MM.1S (cell line): ENCODE measurements at regions not wholly inside any gene's neighbourhood (a gene's known extent, or its start where the extent isn't known, plus 50 kb on each side); places are given as distances from the start of the nearest gene placed in this dataset.

Experiments
- DNase-seq: peaks from one replicate; pipeline ENCODE4 v3.0.0-alpha.2; 2015
- H2AFZ ChIP-seq: fragments of 300-600 bp; sonication (generic); 2 replicates; pipeline ENCODE4 v1.6.0; 2016; ENCODE audit warnings: antibody characterized with exemption, low read length
- H3F3A ChIP-seq: fragments of 300-600 bp; sonication (generic); 2 replicates; pipeline ENCODE4 v1.6.1; 2016; ENCODE audit warnings: mild to moderate bottlenecking, antibody characterized with exemption, low read length, moderate library complexity, mixed read lengths; ENCODE audit not compliant: insufficient read depth
- H3K27ac ChIP-seq: fragments of 300-600 bp; sonication (generic); 2 replicates; pipeline ENCODE4 v1.5.1; 2016; ENCODE audit warnings: mild to moderate bottlenecking, low read length
- H3K27me3 ChIP-seq: fragments of 300-600 bp; sonication (generic); replicated peaks from 2 replicates; pipeline ENCODE4 v1.6.0; 2016; ENCODE audit warnings: low read length; ENCODE audit not compliant: insufficient read depth
- H3K36me3 ChIP-seq: fragments of 300-600 bp; sonication (generic); replicated peaks from 2 replicates; pipeline ENCODE4 v1.6.1; 2016; ENCODE audit warnings: mild to moderate bottlenecking, low read length, mixed read lengths; ENCODE audit not compliant: insufficient read depth
- H3K4me1 ChIP-seq: fragments of 300-600 bp; sonication (generic); 2 replicates; pipeline ENCODE4 v1.6.1; 2016; ENCODE audit warnings: low read length, mixed read lengths
- H3K4me2 ChIP-seq: fragments of 300-600 bp; sonication (generic); 2 replicates; pipeline ENCODE4 v1.6.0; 2016; ENCODE audit warnings: low read depth, low read length
- H3K4me3 ChIP-seq: fragments of 300-600 bp; sonication (generic); 2 replicates; pipeline ENCODE4 v1.5.1; 2016; ENCODE audit warnings: low read length, mixed read lengths
- H3K79me2 ChIP-seq: fragments of 300-600 bp; sonication (generic); 2 replicates; pipeline ENCODE4 v1.6.1; 2016; ENCODE audit warnings: mixed run types, low read length, mixed read lengths
- H3K9ac ChIP-seq: fragments of 300-600 bp; sonication (generic); 2 replicates; pipeline ENCODE4 v1.6.1; 2016; ENCODE audit warnings: low read length, mixed read lengths
- H3K9me2 ChIP-seq: fragments of 300-600 bp; sonication (generic); replicated peaks from 2 replicates; pipeline ENCODE4 v1.6.1; 2016; ENCODE audit warnings: mild to moderate bottlenecking, low read length, mixed read lengths; ENCODE audit not compliant: insufficient read depth
- H3K9me3 ChIP-seq: fragments of 300-600 bp; sonication (generic); replicated peaks from 2 replicates; pipeline ENCODE4 v1.6.1; 2016; ENCODE audit warnings: mild to moderate bottlenecking, low read length, mixed read lengths; ENCODE audit not compliant: insufficient read depth
- H4K20me1 ChIP-seq: fragments of 300-600 bp; sonication (generic); 2 replicates; pipeline ENCODE4 v1.6.1; 2016; ENCODE audit warnings: mild to moderate bottlenecking, low read length, moderate library complexity, mixed read lengths; ENCODE audit not compliant: insufficient read depth
- CTCF ChIP-seq: fragments of 300-600 bp; sonication (generic); IDR thresholded peaks from 2 replicates; pipeline ENCODE4 v1.5.1; 2016; ENCODE audit warnings: antibody characterized with exemption, low read length, mixed read lengths
- EZH2 ChIP-seq: fragments of 300-600 bp; sonication (generic); optimal IDR thresholded peaks from 2 replicates; pipeline ENCODE3; 2017; ENCODE audit warnings: low read depth, mild to moderate bottlenecking, antibody characterized with exemption, low read length, mixed read lengths
- EZH2phosphoT487 ChIP-seq: fragments of 300-600 bp; sonication (generic); IDR thresholded peaks from 2 replicates; pipeline ENCODE4 v1.6.1; 2018; ENCODE audit warnings: antibody characterized with exemption, low read length

GRCh38 chr5:51082741-51083140 lies 300.5 kb upstream of the ISL1 start:
- TF ChIP-seq EZH2phosphoT487 (no peak), CTCF (no peak), EZH2 (no peak)
- no peak overlapping the region for H3K4me2 ChIP-seq

DNA sequence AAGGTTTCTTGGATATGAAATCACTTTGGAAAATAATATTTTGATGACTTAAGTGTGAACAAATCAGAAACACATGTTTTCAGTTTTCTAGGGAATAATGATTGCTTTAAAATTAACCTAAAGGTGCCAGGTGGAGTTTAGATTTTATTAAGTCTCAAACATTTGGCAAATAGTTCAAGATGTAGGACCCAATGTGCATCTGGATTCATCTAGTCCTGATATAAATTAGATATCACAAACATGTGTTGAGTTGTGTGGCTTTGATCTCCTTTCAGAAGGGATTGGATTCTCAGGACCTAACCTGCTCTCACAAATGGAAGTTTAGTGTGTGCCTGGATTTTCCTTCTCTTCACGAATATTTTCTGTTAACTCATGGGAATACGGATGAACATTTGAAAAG lies 291.4 kb upstream of the ISL1 start:
- Histone ChIP-seq H3K79me2 (no peaks in the 10 kb centered on the region), H3K27me3 (no peaks in the 10 kb centered on the region), H3K9me3 (no peaks in the 10 kb centered on the region), H3F3A (no peaks in the 10 kb centered on the region), H3K4me3 (no peak overlapping the region), H3K4me1 (no peaks in the 10 kb centered on the region), H4K20me1 (no peaks in the 10 kb centered on the region), H3K27ac (no peak overlapping the region), H3K9me2 (no peaks in the 10 kb centered on the region), H2AFZ (no peak overlapping the region), H3K36me3 (no peaks in the 10 kb centered on the region), H3K9ac (no peak overlapping the region), H3K4me2 (no peak overlapping the region)
- no peak for DNase-seq
- no peak for TF ChIP-seq EZH2phosphoT487
- no peak for TF ChIP-seq CTCF
- no peak for TF ChIP-seq EZH2

More at GRCh38 chr5:51082741-51083140, 300.5 kb upstream of the ISL1 start:
- H3K79me2 ChIP-seq = no peaks in the 10 kb centered on the region
- H3K9me3 ChIP-seq = no peaks in the 10 kb centered on the region
- no peak overlapping the region for H2AFZ ChIP-seq
- no peak overlapping the region for H3K27ac ChIP-seq
- H4K20me1 ChIP-seq = no peaks in the 10 kb centered on the region
- H3F3A ChIP-seq = no peaks in the 10 kb centered on the region
- H3K27me3 ChIP-seq = no peaks in the 10 kb centered on the region
- no peak overlapping the region for H3K4me3 ChIP-seq
- no peaks in the 10 kb centered on the region for H3K36me3 ChIP-seq
- no peak overlapping the region for H3K9ac ChIP-seq
- no peaks in the 10 kb centered on the region for H3K9me2 ChIP-seq
- no peaks in the 10 kb centered on the region for H3K4me1 ChIP-seq
- DNase-seq = no peak

DNA sequence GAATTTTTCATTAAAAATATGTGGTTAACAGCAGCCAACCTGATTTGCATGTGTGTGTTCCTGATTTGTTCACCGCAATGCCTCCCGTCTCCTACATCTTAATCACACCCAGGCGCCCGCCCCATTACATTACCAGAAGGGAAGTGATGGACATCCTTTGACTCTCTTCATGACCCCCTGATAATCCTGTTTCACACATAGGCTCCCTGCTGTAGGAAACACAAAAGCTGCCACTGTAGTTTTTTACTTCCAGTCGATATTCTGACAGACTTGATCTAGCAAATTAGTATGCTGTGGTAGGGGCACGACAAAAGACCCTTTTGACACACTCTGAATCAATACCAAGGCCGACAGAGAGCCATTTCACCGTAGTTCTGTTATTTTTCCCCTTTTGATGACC lies 287.8 kb upstream of the ISL1 start:
- H2AFZ ChIP-seq = no peak overlapping the region
- no peak overlapping the region for H3K9ac ChIP-seq
- H4K20me1 ChIP-seq = no peaks in the 10 kb centered on the region
- no peaks in the 10 kb centered on the region for H3K27me3 ChIP-seq
- H3K4me3 ChIP-seq = no peak overlapping the region
- H3F3A ChIP-seq = no peaks in the 10 kb centered on the region
- no peaks in the 10 kb centered on the region for H3K36me3 ChIP-seq
- H3K9me3 ChIP-seq = no peaks in the 10 kb centered on the region
- H3K9me2 ChIP-seq = no peaks in the 10 kb centered on the region
- H3K79me2 ChIP-seq = no peaks in the 10 kb centered on the region
- no peak overlapping the region for H3K4me2 ChIP-seq
- H3K27ac ChIP-seq = no peak overlapping the region
- no peak for TF ChIP-seq EZH2phosphoT487
- no peak for TF ChIP-seq EZH2
- no peak for TF ChIP-seq CTCF
- DNase-seq = no peak
- no peaks in the 10 kb centered on the region for H3K4me1 ChIP-seq
